Prostate gland (tissue), 2 donors: ENCODE measurements at regions not wholly inside any gene's neighbourhood (a gene's known extent, or its start where the extent isn't known, plus 50 kb on each side); places are given as distances from the start of the nearest gene placed in this dataset.

Experiments used
- CTCF ChIP-seq, 4 experiments: fragments of 200-600 bp in 2 of 4; fragments of 450-650 bp in 2 of 4; sonication (generic) in 2 of 4; IDR thresholded peaks; 1 replicate in 3 of 4; 2 replicates in 1 of 4; pipeline ENCODE4 v1.5.1; 2016 to 2019; ENCODE audit warnings: antibody characterized with exemption in 4 of 4, mild to moderate bottlenecking in 2 of 4, moderate library complexity in 2 of 4
- POLR2A ChIP-seq: fragments of 450-650 bp; IDR thresholded peaks from one replicate; pipeline ENCODE4 v1.6.1; 2016; ENCODE audit warnings: antibody characterized with exemption, mild to moderate bottlenecking
- POLR2AphosphoS5 ChIP-seq: sonication (generic); formaldehyde crosslinking; IDR thresholded peaks from one replicate; pipeline ENCODE4 v1.6.1; 2017; ENCODE audit warnings: antibody characterized with exemption

GRCh38 chr1:185418472-185418871 is 101.4 kb upstream of the IVNS1ABP start:
- no peak for TF ChIP-seq CTCF (IDR thresholded peaks at IDR 0.05)
- no peak for TF ChIP-seq POLR2A
- no peak for TF ChIP-seq POLR2AphosphoS5
